ENCODE measurements at regions not wholly inside any gene's neighbourhood (a gene's known extent, or its start where the extent isn't known, plus 50 kb on each side); places are given as distances from the start of the nearest gene placed in this dataset.
"Not testable (repeated sequence)": the region's sequence is repeated elsewhere in the genome, so short reads cannot be mapped to it uniquely, and the experiment has no call there.

GRCh38 chr6:84967965-84968364 is 203.6 kb upstream of the TBX18 start:
- TF ChIP-seq CTCF (IDR thresholded peaks at IDR 0.05; ENCODE audit: insufficient read depth, low read depth, low read length): no peak
- CTCF ChIA-PET: interaction anchor here (0.6 to 3.0 kb wide), 5 partner anchors 355 to 725 kb away, joined by 3 to 13 read pairs (median 4); no protein-coding TSS in a partner anchor

GRCh38 chr6:84967389-84967788 is 203.0 kb upstream of the TBX18 start:
- CTCF ChIA-PET: interaction anchor here (0.6 to 3.0 kb wide), 6 partner anchors 9 to 740 kb away, joined by 3 to 13 read pairs (median 4); partner anchors contain the start of gene CEP162
- POLR2A ChIA-PET: interaction anchor here (0.6 kb wide), 1 partner anchor 390 kb away, joined by 15 read pairs; no protein-coding TSS in a partner anchor
- Histone ChIP-seq H3K4me3 (ENCODE audit: low read depth, low read length) (no peak overlapping the region), H3K27me3 (ENCODE audit: control insufficient read depth, insufficient read depth, low read length) (no peaks in the 10 kb centered on the region), H3K36me3 (ENCODE audit: control insufficient read depth, insufficient read depth, low read length) (no peaks in the 10 kb centered on the region)
- peak; percentile 63 for TF ChIP-seq CTCF (IDR thresholded peaks at IDR 0.05; ENCODE audit: insufficient read depth, low read depth, low read length)
- DNase-seq (ENCODE audit: low read depth): no peak

More at GRCh38 chr6:84967965-84968364, 203.6 kb upstream of the TBX18 start:
- H3K4me3 ChIP-seq (ENCODE audit: low read depth, low read length): no peak overlapping the region
- no peak for DNase-seq (ENCODE audit: low read depth)
- no peaks in the 10 kb centered on the region for H3K36me3 ChIP-seq (ENCODE audit: control insufficient read depth, insufficient read depth, low read length)
- H3K27me3 ChIP-seq (ENCODE audit: control insufficient read depth, insufficient read depth, low read length): no peaks in the 10 kb centered on the region
- POLR2A ChIA-PET: interaction anchor here (0.6 kb wide), 1 partner anchor 391 kb away, joined by 15 read pairs; no protein-coding TSS in a partner anchor

- no peaks in the 10 kb centered on the region for H3K36me3 ChIP-seq (ENCODE audit: control insufficient read depth, insufficient read depth, low read length)
- no peaks in the 10 kb centered on the region for H3K27me3 ChIP-seq (ENCODE audit: control insufficient read depth, insufficient read depth, low read length)
- no peak overlapping the region for H3K4me3 ChIP-seq (ENCODE audit: low read depth, low read length)
- no peak for DNase-seq (ENCODE audit: low read depth)
- TF ChIP-seq CTCF (IDR thresholded peaks at IDR 0.05; ENCODE audit: insufficient read depth, low read depth, low read length): no peak
- ChIA-PET POLR2A (no interaction called here), CTCF (no interaction called here)
These were observed 188.8 kb upstream of the TBX18 start for GRCh38 chr6:84953111-84953755.

- H3K27me3 ChIP-seq (ENCODE audit: control insufficient read depth, insufficient read depth, low read length); POLR2A ChIA-PET; CTCF ChIA-PET: not testable (repeated sequence)
These were observed 180.5 kb upstream of the TBX18 start for GRCh38 chr6:84944926-84945325.

GRCh38 chr6:84943905-84944304 is 179.5 kb upstream of the TBX18 start:
- ChIA-PET POLR2A (no interaction called here), CTCF (no interaction called here)
- no peaks in the 10 kb centered on the region for H3K27me3 ChIP-seq (ENCODE audit: control insufficient read depth, insufficient read depth, low read length)
- DNase-seq (ENCODE audit: low read depth): no peak
- H3K36me3 ChIP-seq (ENCODE audit: control insufficient read depth, insufficient read depth, low read length): no peaks in the 10 kb centered on the region
- TF ChIP-seq CTCF (IDR thresholded peaks at IDR 0.05; ENCODE audit: insufficient read depth, low read depth, low read length): no peak
- no peak overlapping the region for H3K4me3 ChIP-seq (ENCODE audit: low read depth, low read length)

More at GRCh38 chr6:84944926-84945325, 180.5 kb upstream of the TBX18 start:
- not testable (repeated sequence) for DNase-seq (ENCODE audit: low read depth); H3K4me3 ChIP-seq (ENCODE audit: low read depth, low read length); H3K36me3 ChIP-seq (ENCODE audit: control insufficient read depth, insufficient read depth, low read length)

GRCh38 chr6:84941609-84942008 is 177.2 kb upstream of the TBX18 start:
- H3K27me3 ChIP-seq (ENCODE audit: control insufficient read depth, insufficient read depth, low read length); POLR2A ChIA-PET; H3K4me3 ChIP-seq (ENCODE audit: low read depth, low read length); H3K36me3 ChIP-seq (ENCODE audit: control insufficient read depth, insufficient read depth, low read length); CTCF ChIA-PET; DNase-seq (ENCODE audit: low read depth): not testable (repeated sequence)

Data from BJ (cell line).